ENCODE measurements at regions not wholly inside any gene's neighbourhood (a gene's known extent, or its start where the extent isn't known, plus 50 kb on each side); places are given as distances from the start of the nearest gene placed in this dataset.

DNA sequence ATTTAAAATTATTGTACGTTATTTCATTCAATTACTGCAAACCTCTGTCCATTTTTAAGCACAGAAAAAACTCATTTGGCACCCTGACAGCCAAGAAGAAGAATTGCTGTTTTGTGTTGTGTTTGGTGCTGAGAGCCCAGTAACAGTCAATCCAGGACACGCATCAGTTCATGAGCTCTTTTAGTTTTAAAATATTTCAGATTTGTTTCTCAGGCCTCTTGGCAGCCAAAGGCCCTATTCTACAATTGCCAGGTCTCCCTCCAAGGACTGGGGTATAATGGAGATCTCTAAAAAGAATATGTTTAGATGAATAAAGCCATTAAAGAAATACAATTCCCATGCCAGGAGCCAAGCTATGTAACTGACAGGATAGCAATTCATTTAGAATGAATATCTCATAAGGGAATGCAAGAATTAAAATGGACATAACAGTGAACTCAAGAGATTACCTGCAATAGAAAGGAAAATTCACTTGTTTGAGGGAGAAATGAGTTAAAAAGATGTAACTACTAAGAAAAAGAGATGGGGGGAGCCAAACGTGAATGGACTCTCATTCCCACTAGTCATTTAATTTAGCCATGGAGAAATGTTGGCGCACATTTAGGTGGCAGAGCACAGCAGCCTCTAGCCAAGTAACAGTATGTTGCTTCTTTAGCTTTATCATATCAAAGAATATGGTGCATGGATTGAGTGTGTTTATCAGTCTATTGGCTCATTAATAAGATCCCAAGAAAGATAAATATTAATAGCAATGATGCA is 140.6 kb upstream of the PELI2 start:
- H3K4me3 ChIP-seq (ENCODE audit: low read length) = no peak overlapping the region
- no peaks in the 10 kb centered on the region for H3K27me3 ChIP-seq (ENCODE audit: control insufficient read depth in 1 of 2, insufficient read depth in 2 of 2, low read length in 2 of 2)
- Mint-ChIP-seq H3K9me3 (peaks cover 6% of the 10 kb centered on the region), H3K4me1 (ENCODE audit: low read depth) (no peaks in the 10 kb centered on the region), H3K36me3 (ENCODE audit: low read depth) (no peaks in the 10 kb centered on the region), H3K27ac (no peak overlapping the region), H3K4me3 (no peak overlapping the region), H3K27me3 (no peaks in the 10 kb centered on the region)
- TF ChIP-seq CTCF (IDR thresholded peaks at IDR 0.05) = no peak
- POLR2A ChIA-PET = no interaction called here
- no peaks in the 10 kb centered on the region for H3K4me1 ChIP-seq (ENCODE audit: insufficient read depth, low read length)
- H3K27ac ChIP-seq (ENCODE audit: low read depth in 1 of 2, low read length in 2 of 2) = no peak overlapping the region
- intact Hi-C loops (cut with DNase I, micrococcal nuclease) = no loop called here
- H3K36me3 ChIP-seq (ENCODE audit: insufficient read depth, low read length) = no peaks in the 10 kb centered on the region
- CTCF ChIA-PET = no interaction called here
- H3K9me3 ChIP-seq (ENCODE audit: control insufficient read depth in 1 of 2, insufficient read depth in 1 of 2, low read length in 2 of 2) = no peaks in the 10 kb centered on the region
- ATAC-seq (ENCODE audit: poor library complexity) = no peak
- DNase-seq = no peak

GRCh38 chr14:55979096-55979495 is 139.1 kb upstream of the PELI2 start:
- POLR2A ChIA-PET = no interaction called here
- Histone ChIP-seq H3K27ac (ENCODE audit: low read depth in 1 of 2, low read length in 2 of 2) (no peak overlapping the region), H3K36me3 (ENCODE audit: insufficient read depth, low read length) (no peaks in the 10 kb centered on the region), H3K4me3 (ENCODE audit: low read length) (no peak overlapping the region), H3K27me3 (ENCODE audit: control insufficient read depth in 1 of 2, insufficient read depth in 2 of 2, low read length in 2 of 2) (peaks cover 0 to under 1% of the 10 kb centered on the region in 2 experiments), H3K4me1 (ENCODE audit: insufficient read depth, low read length) (no peaks in the 10 kb centered on the region), H3K9me3 (ENCODE audit: control insufficient read depth in 1 of 2, insufficient read depth in 1 of 2, low read length in 2 of 2) (no peaks in the 10 kb centered on the region)
- Mint-ChIP-seq H3K36me3 (ENCODE audit: low read depth) (no peaks in the 10 kb centered on the region), H3K4me1 (ENCODE audit: low read depth) (no peaks in the 10 kb centered on the region), H3K9me3 (peaks cover 6% of the 10 kb centered on the region), H3K27ac (no peak overlapping the region), H3K4me3 (no peak overlapping the region), H3K27me3 (peaks cover under 1% of the 10 kb centered on the region)
- DNase-seq (no peak), ATAC-seq (ENCODE audit: poor library complexity) (no peak)
- intact Hi-C loops (cut with DNase I, micrococcal nuclease) = no loop called here
- no peak for TF ChIP-seq CTCF (IDR thresholded peaks at IDR 0.05)
- CTCF ChIA-PET = no interaction called here

- POLR2A ChIA-PET = no interaction called here
Measured at GRCh38 chr14:55979781-55980180, 138.4 kb upstream of the PELI2 start.

More at GRCh38 chr14:55979781-55980180, 138.4 kb upstream of the PELI2 start:
- no peak overlapping the region for H3K27ac Mint-ChIP-seq
- Histone ChIP-seq H3K4me3 (ENCODE audit: low read length) (no peak overlapping the region), H3K27ac (ENCODE audit: low read depth in 1 of 2, low read length in 2 of 2) (no peak overlapping the region), H3K27me3 (ENCODE audit: control insufficient read depth in 1 of 2, insufficient read depth in 2 of 2, low read length in 2 of 2) (peaks cover 0 to 7% of the 10 kb centered on the region in 2 experiments), H3K4me1 (ENCODE audit: insufficient read depth, low read length) (no peaks in the 10 kb centered on the region), H3K9me3 (ENCODE audit: control insufficient read depth in 1 of 2, insufficient read depth in 1 of 2, low read length in 2 of 2) (no peaks in the 10 kb centered on the region), H3K36me3 (ENCODE audit: insufficient read depth, low read length) (no peaks in the 10 kb centered on the region)
- peaks cover 7% of the 10 kb centered on the region for H3K27me3 Mint-ChIP-seq
- H3K36me3 Mint-ChIP-seq (ENCODE audit: low read depth) = no peaks in the 10 kb centered on the region
- peaks cover 6% of the 10 kb centered on the region for H3K9me3 Mint-ChIP-seq
- no peak for TF ChIP-seq CTCF (IDR thresholded peaks at IDR 0.05)
- no peak for ATAC-seq (ENCODE audit: poor library complexity)
- intact Hi-C loops (cut with DNase I, micrococcal nuclease) = no loop called here
- DNase-seq = no peak
- H3K4me1 Mint-ChIP-seq (ENCODE audit: low read depth) = no peaks in the 10 kb centered on the region
- H3K4me3 Mint-ChIP-seq = no peak overlapping the region
- CTCF ChIA-PET = no interaction called here
